ENCODE measurements at regions not wholly inside any gene's neighbourhood (a gene's known extent, or its start where the extent isn't known, plus 50 kb on each side); places are given as distances from the start of the nearest gene placed in this dataset.
"Not testable (repeated sequence)": the region's sequence is repeated elsewhere in the genome, so short reads cannot be mapped to it uniquely, and the experiment has no call there.

DNA sequence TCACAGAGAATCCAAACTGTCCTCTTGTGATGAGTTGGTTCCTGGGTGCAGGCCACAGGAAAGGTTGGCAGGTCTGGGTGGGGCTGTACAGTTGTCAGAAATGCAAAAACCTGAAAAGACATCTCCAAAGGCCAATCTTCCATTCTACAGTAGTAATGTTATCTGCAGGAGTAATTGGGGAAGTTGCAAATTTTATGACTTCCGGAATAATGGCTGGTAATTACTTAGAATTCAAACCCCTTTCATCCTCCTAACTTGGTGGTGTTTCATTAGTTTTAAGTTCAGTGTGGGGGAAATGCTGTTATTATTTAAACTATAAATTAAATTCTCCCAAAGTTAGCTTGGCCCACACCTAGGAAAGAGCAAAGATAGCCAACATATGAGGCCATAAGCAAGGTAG lies 64.7 kb upstream of the FAT3 start:
- TF ChIP-seq, protein P1, sequence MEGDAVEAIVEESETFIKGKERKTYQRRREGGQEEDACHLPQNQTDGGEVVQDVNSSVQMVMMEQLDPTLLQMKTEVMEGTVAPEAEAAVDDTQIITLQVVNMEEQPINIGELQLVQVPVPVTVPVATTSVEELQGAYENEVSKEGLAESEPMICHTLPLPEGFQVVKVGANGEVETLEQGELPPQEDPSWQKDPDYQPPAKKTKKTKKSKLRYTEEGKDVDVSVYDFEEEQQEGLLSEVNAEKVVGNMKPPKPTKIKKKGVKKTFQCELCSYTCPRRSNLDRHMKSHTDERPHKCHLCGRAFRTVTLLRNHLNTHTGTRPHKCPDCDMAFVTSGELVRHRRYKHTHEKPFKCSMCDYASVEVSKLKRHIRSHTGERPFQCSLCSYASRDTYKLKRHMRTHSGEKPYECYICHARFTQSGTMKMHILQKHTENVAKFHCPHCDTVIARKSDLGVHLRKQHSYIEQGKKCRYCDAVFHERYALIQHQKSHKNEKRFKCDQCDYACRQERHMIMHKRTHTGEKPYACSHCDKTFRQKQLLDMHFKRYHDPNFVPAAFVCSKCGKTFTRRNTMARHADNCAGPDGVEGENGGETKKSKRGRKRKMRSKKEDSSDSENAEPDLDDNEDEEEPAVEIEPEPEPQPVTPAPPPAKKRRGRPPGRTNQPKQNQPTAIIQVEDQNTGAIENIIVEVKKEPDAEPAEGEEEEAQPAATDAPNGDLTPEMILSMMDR (IDR thresholded peaks at IDR 0.05), result no peak
- TF ChIP-seq POLR2AphosphoS5 (IDR thresholded peaks at IDR 0.05) (no peak), POLR2A (IDR thresholded peaks at IDR 0.05) (no peak), EP300 (IDR thresholded peaks at IDR 0.05) (no peak)
- Histone ChIP-seq H3K27ac (no peak overlapping the region), H3K36me3 (no peaks in the 10 kb centered on the region), H3K4me1 (no peaks in the 10 kb centered on the region), H3K27me3 (no peaks in the 10 kb centered on the region), H3K9me3 (no peaks in the 10 kb centered on the region), H3K4me3 (no peak overlapping the region)
- no peak for DNase-seq
- 82 to 93% methylated on average over 1 of the region's 1 CpG for WGBS, 2 donors
- ATAC-seq (ENCODE audit: low FRiP score in 2 of 2), result no peak

DNA sequence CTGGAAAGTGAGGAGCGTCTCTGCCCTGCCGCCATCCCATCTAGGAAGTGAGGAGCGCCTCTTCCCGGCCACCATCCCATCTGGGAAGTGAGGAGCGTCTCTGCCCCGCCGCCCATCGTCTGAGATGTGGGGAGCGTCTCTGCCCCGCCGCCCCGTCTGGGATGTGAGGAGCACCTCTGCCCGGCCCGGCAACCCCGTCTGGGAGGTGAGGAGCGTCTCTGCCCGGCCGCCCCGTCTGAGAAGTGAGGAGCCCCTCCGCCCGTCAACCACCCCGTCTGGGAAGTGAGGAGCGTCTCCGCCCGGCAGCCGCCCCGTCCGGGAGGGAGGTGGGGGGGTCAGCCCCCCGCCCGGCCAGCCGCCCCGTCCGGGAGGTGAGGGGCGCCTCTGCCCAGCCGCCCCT lies 67.2 kb upstream of the FAT3 start:
- WGBS, 2 donors, result 89 to 92% methylated on average over 9 to 24 of the region's 35 CpGs
- H3K27ac ChIP-seq; H3K4me1 ChIP-seq; H3K9me3 ChIP-seq; ATAC-seq (ENCODE audit: low FRiP score in 2 of 2); H3K4me3 ChIP-seq; H3K36me3 ChIP-seq; H3K27me3 ChIP-seq: not testable (repeated sequence)
- peak in 1 of 2 donors; percentile 64 for DNase-seq

DNA sequence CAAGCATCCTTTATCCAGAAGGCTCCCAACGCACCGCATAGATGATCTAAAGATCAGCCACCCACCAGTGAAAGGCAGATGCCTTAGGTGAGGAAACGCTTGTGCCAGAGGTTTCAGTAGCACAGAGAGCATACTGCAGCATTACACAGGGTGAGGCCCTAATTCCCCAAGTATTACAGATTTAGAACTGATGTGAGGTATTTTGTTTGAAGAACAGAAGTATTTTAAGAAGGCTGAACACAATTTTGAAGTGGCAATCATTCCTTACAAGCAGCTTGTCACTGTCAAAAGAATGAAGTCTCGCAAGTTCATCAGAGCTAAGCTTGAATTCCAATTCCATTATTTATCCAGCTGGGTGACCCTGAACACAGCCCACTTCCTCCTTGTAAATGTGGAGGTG lies 70.0 kb upstream of the FAT3 start:
- Histone ChIP-seq H3K4me3 (no peak overlapping the region), H3K4me1 (no peaks in the 10 kb centered on the region), H3K36me3 (no peaks in the 10 kb centered on the region), H3K9me3 (no peaks in the 10 kb centered on the region), H3K27me3 (no peaks in the 10 kb centered on the region), H3K27ac (no peak overlapping the region)
- TF ChIP-seq POLR2A (IDR thresholded peaks at IDR 0.05) (no peak), POLR2AphosphoS5 (IDR thresholded peaks at IDR 0.05) (no peak), EP300 (IDR thresholded peaks at IDR 0.05) (no peak)
- TF ChIP-seq, protein P1 (IDR thresholded peaks at IDR 0.05), result no peak
- ATAC-seq (ENCODE audit: low FRiP score in 2 of 2) (peak in 1 of 2 donors; percentile 75), DNase-seq (no peak)
- whole genome bisulfite sequencing, 2 donors, result 59 to 64% methylated on average over 4 of the region's 4 CpGs

DNA sequence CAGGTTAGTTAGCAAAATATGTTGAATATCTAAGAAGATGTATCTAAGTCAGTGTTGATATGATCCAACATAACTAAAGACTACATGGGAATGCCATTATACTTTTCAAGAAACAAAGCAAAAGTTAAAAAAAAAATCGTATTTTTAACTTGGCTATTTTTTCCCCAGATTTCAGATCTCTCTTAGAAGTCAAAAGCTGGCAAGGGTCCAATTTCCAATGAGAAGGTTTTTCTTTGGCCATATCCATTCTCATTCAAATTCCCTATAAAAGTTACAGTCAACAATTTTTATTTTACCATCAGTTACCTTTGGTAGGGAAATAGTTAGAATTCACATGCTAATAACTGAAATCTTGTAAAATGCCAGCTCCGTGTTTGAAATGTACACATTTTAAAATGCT lies 70.5 kb upstream of the FAT3 start:
- DNase-seq (no peak), ATAC-seq (ENCODE audit: low FRiP score in 2 of 2) (no peak)
- no peak overlapping the region for H3K27ac ChIP-seq
- no peak overlapping the region for H3K4me3 ChIP-seq
- 54 to 62% methylated on average over 2 of the region's 2 CpGs for WGBS, 2 donors
- no peak for TF ChIP-seq POLR2AphosphoS5 (IDR thresholded peaks at IDR 0.05)
- TF ChIP-seq, protein P1 (IDR thresholded peaks at IDR 0.05), result no peak
- no peak for TF ChIP-seq POLR2A (IDR thresholded peaks at IDR 0.05)
- TF ChIP-seq EP300 (IDR thresholded peaks at IDR 0.05), result no peak
- no peaks in the 10 kb centered on the region for H3K36me3 ChIP-seq
- no peaks in the 10 kb centered on the region for H3K4me1 ChIP-seq
- H3K9me3 ChIP-seq, result no peaks in the 10 kb centered on the region
- H3K27me3 ChIP-seq, result no peaks in the 10 kb centered on the region

DNA sequence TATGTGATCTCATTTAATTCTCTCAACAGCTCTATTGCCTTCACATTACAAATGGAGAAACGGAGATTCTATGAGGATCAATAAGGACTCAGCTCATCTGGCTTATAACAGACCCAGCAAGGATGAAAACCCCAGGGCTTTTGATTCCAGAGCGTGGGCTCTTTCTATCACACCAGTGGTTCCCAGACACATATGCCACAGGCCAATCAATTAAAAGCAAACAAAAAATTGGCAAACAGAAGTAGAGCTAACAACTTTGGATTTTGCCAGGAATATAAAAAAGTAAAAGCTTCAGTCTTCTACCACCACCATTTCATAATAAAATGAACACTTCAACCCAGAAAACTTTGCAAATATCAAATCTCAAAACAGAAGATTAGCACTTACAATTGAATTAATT lies 71.1 kb upstream of the FAT3 start:
- Histone ChIP-seq H3K27ac (no peak overlapping the region), H3K27me3 (no peaks in the 10 kb centered on the region), H3K9me3 (no peaks in the 10 kb centered on the region), H3K4me3 (no peak overlapping the region), H3K4me1 (no peaks in the 10 kb centered on the region), H3K36me3 (no peaks in the 10 kb centered on the region)
- DNase-seq, result no peak
- ATAC-seq (ENCODE audit: low FRiP score in 2 of 2), result no peak
- WGBS, 2 donors, result 65 to 69% methylated on average over 2 of the region's 2 CpGs
- no peak for TF ChIP-seq POLR2A (IDR thresholded peaks at IDR 0.05)

DNA sequence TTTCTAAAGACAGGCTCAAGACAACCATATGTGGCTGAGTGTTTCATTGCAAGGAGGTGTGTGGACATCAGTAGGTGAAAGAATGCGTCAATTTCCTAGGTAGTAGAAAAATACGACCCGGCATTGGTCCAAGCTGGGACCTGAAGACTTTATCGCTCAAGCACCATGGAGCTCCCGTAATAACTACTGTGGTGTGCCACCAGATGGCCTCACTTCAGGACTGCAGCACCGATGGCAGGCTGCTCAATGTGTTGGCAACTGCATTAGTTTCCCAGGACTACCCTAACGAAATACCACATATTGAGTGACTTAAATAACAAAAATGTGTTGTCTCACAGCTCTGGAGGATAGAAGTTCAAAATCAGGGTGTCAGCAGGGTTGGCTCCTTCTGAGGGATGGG lies 72.4 kb upstream of the FAT3 start:
- no peak overlapping the region for H3K27ac ChIP-seq
- TF ChIP-seq POLR2A (IDR thresholded peaks at IDR 0.05) (no peak), POLR2AphosphoS5 (IDR thresholded peaks at IDR 0.05) (no peak), EP300 (IDR thresholded peaks at IDR 0.05) (no peak)
- TF ChIP-seq, protein P1 (IDR thresholded peaks at IDR 0.05), result no peak
- DNase-seq (no peak), ATAC-seq (ENCODE audit: low FRiP score in 2 of 2) (no peak)
- H3K9me3 ChIP-seq, result no peaks in the 10 kb centered on the region
- WGBS, 2 donors, result 57 to 79% methylated on average over 6 to 7 of the region's 7 CpGs
- no peaks in the 10 kb centered on the region for H3K27me3 ChIP-seq
- H3K36me3 ChIP-seq, result no peaks in the 10 kb centered on the region
- H3K4me1 ChIP-seq, result no peaks in the 10 kb centered on the region
- H3K4me3 ChIP-seq, result no peak overlapping the region
